ENCODE measurements at regions not wholly inside any gene's neighbourhood (a gene's known extent, or its start where the extent isn't known, plus 50 kb on each side); places are given as distances from the start of the nearest gene placed in this dataset.

DNA sequence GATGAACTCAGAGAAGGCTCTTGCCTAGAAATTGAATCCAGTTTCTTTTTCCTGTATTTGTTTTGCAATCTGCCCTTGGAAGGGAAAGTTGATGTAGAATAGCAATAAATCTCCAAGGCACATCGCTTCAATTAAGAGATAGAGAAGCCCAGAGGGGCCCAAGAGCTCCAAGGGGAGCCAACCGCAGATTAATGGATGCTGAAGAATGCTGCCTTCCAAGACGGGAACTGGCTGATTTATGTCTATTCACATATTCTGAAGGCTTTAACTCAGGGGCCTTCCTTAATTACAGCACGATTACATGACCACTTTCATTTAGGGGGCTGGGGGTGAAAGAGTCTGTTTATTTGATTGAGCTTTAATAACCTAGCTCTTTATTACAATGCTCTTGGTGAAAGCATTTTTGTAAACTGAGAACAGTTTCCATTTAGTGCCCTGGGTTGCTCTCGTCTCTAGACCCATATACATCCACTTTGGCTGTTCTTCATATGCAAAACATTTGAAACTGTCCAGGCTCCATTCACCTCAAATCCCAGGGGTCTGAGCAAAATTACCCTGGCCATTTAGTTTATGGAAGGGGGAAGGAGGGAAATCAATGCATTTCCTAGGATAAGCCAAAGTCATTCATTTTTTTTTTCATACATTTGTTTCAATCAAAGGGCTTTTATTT is 87.4 kb upstream of the CLDN14 start:
- TF ChIP-seq EP300 (IDR thresholded peaks at IDR 0.05; ENCODE audit: borderline replicate concordance) = no peak
- no peak for TF ChIP-seq CEBPB (IDR thresholded peaks at IDR 0.05)
- no peak for TF ChIP-seq CREB1 (IDR thresholded peaks at IDR 0.05; ENCODE audit: low read depth)
